HepG2 (cell line): ENCODE measurements at regions not wholly inside any gene's neighbourhood (a gene's known extent, or its start where the extent isn't known, plus 50 kb on each side); places are given as distances from the start of the nearest gene placed in this dataset.
"Not testable (repeated sequence)": the region's sequence is repeated elsewhere in the genome, so short reads cannot be mapped to it uniquely, and the experiment has no call there.

Source experiments
- ATAC-seq: fragments of 200-7000 bp; cut with Tn5 transposase; 3 replicates; pipeline ENCODE4 v1.9.1; 2020; ENCODE audit warnings: mild to moderate bottlenecking, moderate library complexity
- BruUV-seq: library from RNA; stranded (reverse); fragments of 400-500 nt; replicated peaks from 2 replicates; lab custom pipeline; 2021; lab: Mats Ljungman, UMichigan
- CTCF ChIA-PET: fragments of 300-600 bp; formaldehyde crosslinking; extraction: SDS; loops from one replicate; lab custom pipeline; 2021; ENCODE audit warnings: low total read pairs, inconsistent platforms, low intra/inter-chr PET ratio; lab: Yijun Ruan, JAX
- POLR2A ChIA-PET: fragments of 350-600 bp; sonication (Branson Sonifier 250); formaldehyde crosslinking; loops from one replicate; lab custom pipeline; 2020; ENCODE audit warnings: antibody characterized with exemption, inconsistent platforms; lab: Yijun Ruan, JAX
- DNase-seq: peaks from one replicate; pipeline ENCODE4 v3.0.0-alpha.2; 2015; ENCODE audit warnings: low spot score
- FAIRE-seq: peaks from 3 replicates; lab custom pipeline; 2011; peaks lifted over from hg19 to GRCh38; lab: Jason Lieb, UNC
- H2AFZ ChIP-seq: one replicate; pipeline ENCODE4 v1.6.1; 2011; ENCODE audit warnings: low read length, inconsistent platforms
- H3K27ac ChIP-seq: fragments of 300-600 bp; 3 replicates; pipeline ENCODE4 v1.8.0; 2011; ENCODE audit warnings: mixed run types, mild to moderate bottlenecking, mixed read lengths, low read length, inconsistent platforms; ENCODE audit not compliant: insufficient read depth; ENCODE audit errors: extremely low read length
- H3K27me3 ChIP-seq, 2 experiments: fragments of 200-600 bp in 1 of 2; 2 replicates in 1 of 2; 3 replicates in 1 of 2; pipeline versions ENCODE4 v1.6.0 to v1.8.0; 2011; ENCODE audit warnings: low read length in 2 of 2, mild to moderate bottlenecking in 2 of 2, moderate library complexity in 2 of 2, inconsistent platforms in 1 of 2; ENCODE audit not compliant: insufficient read depth in 2 of 2, control insufficient read depth in 1 of 2
- H3K36me3 ChIP-seq, 2 experiments: fragments of 200-600 bp in 1 of 2; replicated peaks in 1 of 2; 2 replicates in 1 of 2; 3 replicates in 1 of 2; pipeline versions ENCODE4 v1.5.1 to v1.8.0; 2011; ENCODE audit warnings: low read length in 2 of 2, inconsistent platforms in 1 of 2; ENCODE audit not compliant: insufficient read depth in 2 of 2, control insufficient read depth in 1 of 2
- H3K4me1 ChIP-seq: 2 replicates; pipeline ENCODE4 v1.5.1; 2012; ENCODE audit warnings: low read length, inconsistent platforms; ENCODE audit not compliant: insufficient read depth
- H3K4me2 ChIP-seq: 2 replicates; pipeline ENCODE4 v1.6.0; 2011; ENCODE audit warnings: low read depth, low read length, inconsistent platforms
- H3K4me3 ChIP-seq, 3 experiments: fragments of 200-600 bp in 1 of 3; sonication (generic), shearing (Covaris generic) in 1 of 3; replicated peaks in 1 of 3; 2 replicates each; pipeline ENCODE4 v1.5.1; 2011 to 2016; ENCODE audit warnings: low read length in 3 of 3, inconsistent platforms in 2 of 3, low read depth in 2 of 3, mild to moderate bottlenecking in 2 of 3, control low read depth in 1 of 3, mixed read lengths in 1 of 3; ENCODE audit not compliant: insufficient read depth in 1 of 3
- H3K79me2 ChIP-seq: one replicate; pipeline ENCODE4 v1.6.1; 2011; ENCODE audit warnings: low read length, inconsistent platforms; ENCODE audit not compliant: insufficient read depth
- H3K9ac ChIP-seq: 2 replicates; pipeline ENCODE4 v1.6.0; 2011; ENCODE audit warnings: mild to moderate bottlenecking, low read depth, low read length, inconsistent platforms; ENCODE audit not compliant: insufficient read depth
- H3K9me3 ChIP-seq: 2 replicates; pipeline ENCODE4 v1.5.1; 2012; ENCODE audit warnings: mild to moderate bottlenecking, low read length
- H4K20me1 ChIP-seq: 2 replicates; pipeline ENCODE4 v1.6.0; 2011; ENCODE audit warnings: inconsistent platforms, mild to moderate bottlenecking, low read length, moderate library complexity; ENCODE audit not compliant: insufficient read depth
- AKAP8 ChIP-seq: sonication (generic); formaldehyde crosslinking; IDR thresholded peaks from 2 replicates; pipeline ENCODE4 v1.5.1; 2020; ENCODE audit warnings: mild to moderate bottlenecking, missing genetic modification reagents
- BRCA1 ChIP-seq: sonication (generic); formaldehyde crosslinking; IDR thresholded peaks from 2 replicates; pipeline ENCODE4 v1.4.0; 2020; ENCODE audit warnings: missing genetic modification reagents
- POLR2G ChIP-seq: fragments of 200-400 bp; formaldehyde crosslinking; IDR thresholded peaks from 2 replicates; pipeline ENCODE4 v1.6.1; 2018; ENCODE audit warnings: mild to moderate bottlenecking, low read depth, low read length, moderate library complexity
- PRMT3 ChIP-seq: sonication (generic); formaldehyde crosslinking; IDR thresholded peaks from 2 replicates; pipeline ENCODE4 v1.8.1; 2022; ENCODE audit warnings: low read depth, mild to moderate bottlenecking, moderate library complexity, missing genetic modification reagents, borderline replicate concordance
- SNAI1 ChIP-seq: sonication (generic); formaldehyde crosslinking; IDR thresholded peaks from 2 replicates; pipeline ENCODE4 v1.5.0; 2020; ENCODE audit warnings: mild to moderate bottlenecking, missing genetic modification reagents, borderline replicate concordance
- SRSF9 ChIP-seq: fragments of 200-400 bp; formaldehyde crosslinking; IDR thresholded peaks from 2 replicates; pipeline ENCODE4 v1.6.1; 2018; ENCODE audit warnings: borderline replicate concordance, mild to moderate bottlenecking, low read depth, low read length; ENCODE audit not compliant: insufficient read depth, poor library complexity, severe bottlenecking
- ZNF260 ChIP-seq: sonication (generic); formaldehyde crosslinking; IDR thresholded peaks from 2 replicates; pipeline ENCODE4 v1.4.0; 2020; ENCODE audit warnings: missing genetic modification reagents, low read depth, mild to moderate bottlenecking, borderline replicate concordance
- ZNF879 ChIP-seq: sonication (generic); formaldehyde crosslinking; IDR thresholded peaks from 2 replicates; pipeline ENCODE4 v1.8.1; 2023; ENCODE audit warnings: missing genetic modification reagents
- WGBS: methylation state at CpG from one replicate; pipeline ENCODE4 v1.1.6; 2017; ENCODE audit warnings: low lambda C conversion rate; 5-methylcytosine and 5-hydroxymethylcytosine counted together
- in situ Hi-C: cut with HindIII; loops from 2 replicates; pipeline ENCODE4 v1.10.0; 2017; ENCODE audit warnings: low pct_unique_long_range_greater_than_20kb; ENCODE audit not compliant: extremely low pct_ligation_motif_present
- intact Hi-C: fragments of 100-400 bp; cut with micrococcal nuclease; formaldehyde crosslinking; loops from one replicate; pipeline ENCODE4 v1.10.0; 2022; ENCODE audit not compliant: unreplicated experiment
- TF ChIP-seq, protein P1 (sequence below): sonication (generic); formaldehyde crosslinking; IDR thresholded peaks from 2 replicates; pipeline ENCODE4 v1.4.0; 2020; ENCODE audit warnings: missing genetic modification reagents, borderline replicate concordance
- TF ChIP-seq, protein P2 (sequence below): sonication (generic); IDR thresholded peaks from 2 replicates; pipeline ENCODE4 v1.6.1; 2016; ENCODE audit warnings: low read depth, borderline replicate concordance

- TF ChIP-seq ZNF879: no peak
- TF ChIP-seq, protein P1, sequence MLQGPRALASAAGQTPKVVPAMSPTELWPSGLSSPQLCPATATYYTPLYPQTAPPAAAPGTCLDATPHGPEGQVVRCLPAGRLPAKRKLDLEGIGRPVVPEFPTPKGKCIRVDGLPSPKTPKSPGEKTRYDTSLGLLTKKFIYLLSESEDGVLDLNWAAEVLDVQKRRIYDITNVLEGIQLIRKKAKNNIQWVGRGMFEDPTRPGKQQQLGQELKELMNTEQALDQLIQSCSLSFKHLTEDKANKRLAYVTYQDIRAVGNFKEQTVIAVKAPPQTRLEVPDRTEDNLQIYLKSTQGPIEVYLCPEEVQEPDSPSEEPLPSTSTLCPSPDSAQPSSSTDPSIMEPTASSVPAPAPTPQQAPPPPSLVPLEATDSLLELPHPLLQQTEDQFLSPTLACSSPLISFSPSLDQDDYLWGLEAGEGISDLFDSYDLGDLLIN: no peak
Measured at GRCh38 chr6:113019176-113019575, 672.0 kb downstream of the RFPL4B start (continued).

GRCh38 chr6:113027780-113028179 lies 680.6 kb downstream of the RFPL4B start:
- no TSS peak for BruUV-seq
- ChIA-PET POLR2A (no interaction called here), CTCF (no interaction called here)
- TF ChIP-seq ZNF260 (CRISPR knock-in tag) (no peak), BRCA1 (CRISPR knock-in tag) (no peak), SRSF9 (no peak), AKAP8 (no peak), SNAI1 (CRISPR knock-in tag) (no peak), PRMT3 (no peak), POLR2G (no peak)
- TF ChIP-seq, protein P2, sequence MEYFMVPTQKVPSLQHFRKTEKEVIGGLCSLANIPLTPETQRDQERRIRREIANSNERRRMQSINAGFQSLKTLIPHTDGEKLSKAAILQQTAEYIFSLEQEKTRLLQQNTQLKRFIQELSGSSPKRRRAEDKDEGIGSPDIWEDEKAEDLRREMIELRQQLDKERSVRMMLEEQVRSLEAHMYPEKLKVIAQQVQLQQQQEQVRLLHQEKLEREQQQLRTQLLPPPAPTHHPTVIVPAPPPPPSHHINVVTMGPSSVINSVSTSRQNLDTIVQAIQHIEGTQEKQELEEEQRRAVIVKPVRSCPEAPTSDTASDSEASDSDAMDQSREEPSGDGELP: no peak
- 0% methylated on average over 1 of the region's 1 CpG for WGBS
- DNase-seq (no peak), ATAC-seq (no peak), FAIRE-seq (no peak)
- Histone ChIP-seq H3K4me2 (no peak overlapping the region), H3K36me3 (no peaks in the 10 kb centered on the region), H4K20me1 (no peaks in the 10 kb centered on the region), H2AFZ (no peak overlapping the region), H3K9me3 (no peaks in the 10 kb centered on the region), H3K4me1 (no peaks in the 10 kb centered on the region), H3K79me2 (no peaks in the 10 kb centered on the region), H3K4me3 (no peak overlapping the region), H3K27me3 (no peaks in the 10 kb centered on the region), H3K9ac (no peak overlapping the region), H3K27ac (no peak overlapping the region)
- in situ Hi-C loops (no loop called here), intact Hi-C loops (no loop called here)

DNA sequence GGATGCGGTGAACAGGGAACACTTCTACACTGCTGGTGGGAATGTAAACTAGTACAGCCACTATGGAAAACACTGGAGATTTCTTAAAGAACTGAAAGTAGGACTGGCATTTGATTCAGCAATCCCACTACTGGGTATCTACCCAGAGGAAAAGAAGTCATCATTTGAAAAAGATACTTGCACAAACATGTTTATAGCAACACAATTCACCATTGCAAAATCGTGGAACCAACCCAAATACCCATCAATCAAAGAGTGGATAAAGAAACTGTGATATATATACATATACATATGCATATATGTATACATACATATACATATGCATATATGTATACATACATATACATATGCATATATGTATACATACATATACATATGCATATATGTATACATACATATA lies 682.0 kb downstream of the RFPL4B start:
- BruUV-seq, H3K9me3 ChIP-seq, intact Hi-C loops: not testable (repeated sequence)

More for the DNA sequence above, 682.0 kb downstream of the RFPL4B start:
- H4K20me1 ChIP-seq, H3K27ac ChIP-seq, CTCF ChIA-PET, H3K36me3 ChIP-seq, ATAC-seq, DNase-seq, in situ Hi-C loops, H3K79me2 ChIP-seq, H3K4me1 ChIP-seq, H3K4me3 ChIP-seq, H3K4me2 ChIP-seq, H3K27me3 ChIP-seq, FAIRE-seq, H2AFZ ChIP-seq, H3K9ac ChIP-seq, POLR2A ChIA-PET: not testable (repeated sequence)
- 1% methylated on average over 2 of the region's 2 CpGs for WGBS
